ENCODE measurements at regions not wholly inside any gene's neighbourhood (a gene's known extent, or its start where the extent isn't known, plus 50 kb on each side); places are given as distances from the start of the nearest gene placed in this dataset.

- DNase-seq (ENCODE audit: insufficient read length, low spot score) (no peak), FAIRE-seq (no peak)
- no peak for TF ChIP-seq CTCF (IDR thresholded peaks at IDR 0.05; ENCODE audit: insufficient read depth, missing control alignments)
Observed at GRCh38 chr15:61282661-61283060, 53.6 kb upstream of the RORA start.

DNA sequence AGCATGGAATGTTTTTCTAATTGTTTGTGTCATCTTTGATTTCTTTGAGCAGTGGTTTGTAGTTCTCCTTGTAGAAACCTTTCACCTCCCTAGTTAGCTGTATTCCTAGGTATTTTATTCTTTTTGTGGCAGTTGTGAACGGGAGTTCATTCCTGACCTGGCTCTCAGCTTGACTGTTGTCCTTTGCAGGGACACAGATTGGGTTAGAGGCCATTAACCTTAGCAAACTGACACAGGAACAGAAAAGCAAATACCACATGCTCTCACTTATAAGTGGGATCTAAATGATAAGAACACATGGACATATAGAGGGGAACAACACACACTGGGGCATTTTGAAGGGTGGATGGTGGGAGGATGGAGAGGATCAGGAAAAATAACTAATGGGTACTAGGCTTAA is 52.2 kb upstream of the RORA start:
- no peak for FAIRE-seq
- DNase-seq (ENCODE audit: insufficient read length, low spot score), result no peak
- no peak for TF ChIP-seq CTCF (IDR thresholded peaks at IDR 0.05; ENCODE audit: insufficient read depth, missing control alignments)
